ENCODE measurements at regions not wholly inside any gene's neighbourhood (a gene's known extent, or its start where the extent isn't known, plus 50 kb on each side); places are given as distances from the start of the nearest gene placed in this dataset.

DNA sequence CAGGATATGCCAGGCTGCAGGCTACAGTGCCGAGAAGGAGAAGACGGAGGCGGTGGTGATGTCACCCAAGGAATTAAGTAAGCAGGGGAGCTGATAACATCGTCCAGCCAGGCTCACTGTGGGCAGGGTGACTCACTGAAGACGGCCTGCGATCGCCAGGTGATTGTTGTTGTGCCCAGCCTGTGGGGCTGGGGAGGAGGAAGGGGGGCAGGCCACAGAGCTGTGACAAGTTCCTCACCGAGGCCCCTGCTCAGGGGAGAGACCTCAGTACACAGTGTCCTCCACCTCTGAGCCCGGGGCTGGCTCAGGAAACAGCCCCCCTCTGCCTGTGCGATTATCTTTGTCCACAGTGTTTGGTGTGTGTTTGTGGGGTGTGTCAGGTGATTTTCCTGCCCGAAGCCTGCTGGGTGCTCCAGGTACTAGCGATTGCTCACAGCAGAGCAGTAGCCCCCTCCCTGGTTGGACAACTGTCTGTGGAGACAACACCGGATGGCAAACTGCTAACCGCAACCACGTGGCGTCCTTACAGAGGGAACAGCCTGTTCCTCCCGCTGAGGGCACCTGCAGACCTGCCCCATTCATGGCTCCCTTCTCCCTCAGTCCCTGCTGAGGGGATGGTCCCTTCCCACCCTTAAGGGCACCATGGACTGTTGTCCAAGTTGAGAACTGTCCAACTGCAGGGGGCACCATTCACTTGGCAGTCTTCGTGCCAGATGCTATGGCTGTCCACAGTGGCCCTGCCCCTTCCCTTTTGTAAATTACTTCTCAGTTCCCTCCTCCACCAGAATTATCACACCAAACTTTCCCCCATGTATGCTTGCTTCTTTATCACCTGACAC lies 95.1 kb downstream of the ZFP36L2 start:
- peak; percentile 94 to 97 for DNase-seq
- intact Hi-C loops (cut with micrococcal nuclease; ENCODE audit: unreplicated experiment) = loop anchor here (1.0 to 10.0 kb wide), 15 partner anchors 38 to 414 kb away; no protein-coding TSS in a partner anchor
- no peaks in the 10 kb centered on the region for H4K20me1 ChIP-seq (ENCODE audit: insufficient read depth)
- TF ChIP-seq, protein P1, sequence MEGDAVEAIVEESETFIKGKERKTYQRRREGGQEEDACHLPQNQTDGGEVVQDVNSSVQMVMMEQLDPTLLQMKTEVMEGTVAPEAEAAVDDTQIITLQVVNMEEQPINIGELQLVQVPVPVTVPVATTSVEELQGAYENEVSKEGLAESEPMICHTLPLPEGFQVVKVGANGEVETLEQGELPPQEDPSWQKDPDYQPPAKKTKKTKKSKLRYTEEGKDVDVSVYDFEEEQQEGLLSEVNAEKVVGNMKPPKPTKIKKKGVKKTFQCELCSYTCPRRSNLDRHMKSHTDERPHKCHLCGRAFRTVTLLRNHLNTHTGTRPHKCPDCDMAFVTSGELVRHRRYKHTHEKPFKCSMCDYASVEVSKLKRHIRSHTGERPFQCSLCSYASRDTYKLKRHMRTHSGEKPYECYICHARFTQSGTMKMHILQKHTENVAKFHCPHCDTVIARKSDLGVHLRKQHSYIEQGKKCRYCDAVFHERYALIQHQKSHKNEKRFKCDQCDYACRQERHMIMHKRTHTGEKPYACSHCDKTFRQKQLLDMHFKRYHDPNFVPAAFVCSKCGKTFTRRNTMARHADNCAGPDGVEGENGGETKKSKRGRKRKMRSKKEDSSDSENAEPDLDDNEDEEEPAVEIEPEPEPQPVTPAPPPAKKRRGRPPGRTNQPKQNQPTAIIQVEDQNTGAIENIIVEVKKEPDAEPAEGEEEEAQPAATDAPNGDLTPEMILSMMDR (conservative IDR thresholded peaks at IDR 0.05) = peak; percentile 88
- no peak for TF ChIP-seq EZH2 (IDR thresholded peaks at IDR 0.05; ENCODE audit: low read depth)
- H3K36me3 ChIP-seq (ENCODE audit: low read depth) = no peaks in the 10 kb centered on the region
- no peaks in the 10 kb centered on the region for H3K27me3 ChIP-seq (ENCODE audit: insufficient read depth, low read depth)
- CTCF ChIA-PET = interaction anchor here (0.5 to 1.0 kb wide), 2 partner anchors 86 to 98 kb away, joined by 3 to 10 read pairs; no protein-coding TSS in a partner anchor
- H3K9me2 ChIP-seq (ENCODE audit: insufficient read depth) = no peaks in the 10 kb centered on the region
- H3K9me3 ChIP-seq (ENCODE audit: insufficient read depth, low read depth) = no peaks in the 10 kb centered on the region
- peak overlapping the region; percentile 22; the same call in 1 of the 2 replicates for H3K4me3 ChIP-seq
- no TSS peak for BruUV-seq (replicated peaks)
- peaks cover 29% of the 10 kb centered on the region; the same call in 1 of the 2 replicates for H3F3A ChIP-seq (ENCODE audit: insufficient read depth, low read depth)
- H3K27ac ChIP-seq = peak overlapping the region; percentile 66
- H3K4me1 ChIP-seq (replicated peaks; ENCODE audit: insufficient read depth) = peaks cover 55% of the 10 kb centered on the region
- POLR2A ChIA-PET (ENCODE audit: unreplicated experiment) = interaction anchor here (0.6 to 0.7 kb wide), 3 partner anchors 27 to 156 kb away, joined by 3 to 9 read pairs (median 3); no protein-coding TSS in a partner anchor
- peak overlapping the region; percentile 66 for H3K4me2 ChIP-seq
- H3K79me2 ChIP-seq (ENCODE audit: low read depth) = no peaks in the 10 kb centered on the region
- H2AFZ ChIP-seq = peak overlapping the region; percentile 18; the same call in 1 of the 2 replicates

DNA sequence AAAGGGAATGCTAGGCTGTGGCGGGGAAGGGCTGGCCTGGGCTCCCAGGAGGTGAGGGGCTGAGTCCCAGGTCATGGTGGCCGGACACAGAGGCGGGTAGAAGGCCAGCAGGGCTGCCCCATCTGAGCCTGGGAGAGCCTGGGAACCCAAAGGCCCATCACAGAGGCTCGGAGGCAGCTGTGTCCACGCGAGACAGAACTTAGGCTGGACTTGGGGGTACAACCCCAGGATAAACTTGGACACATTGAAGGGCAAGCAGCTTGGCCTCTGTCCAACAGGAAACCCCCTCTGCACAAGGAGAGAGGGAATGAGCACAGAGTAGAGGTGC lies 95.9 kb downstream of the ZFP36L2 start:
- ChIA-PET CTCF (interaction anchor here (1.0 kb wide), 1 partner anchor 99 kb away, joined by 3 read pairs; no protein-coding TSS in a partner anchor), POLR2A (ENCODE audit: unreplicated experiment) (interaction anchor here (0.6 kb wide), 1 partner anchor 155 kb away, joined by 3 read pairs; no protein-coding TSS in a partner anchor)
- no peaks in the 10 kb centered on the region for H3K9me3 ChIP-seq (ENCODE audit: insufficient read depth, low read depth)
- no peak overlapping the region for H3K4me3 ChIP-seq
- intact Hi-C loops (cut with micrococcal nuclease; ENCODE audit: unreplicated experiment) = loop anchor here (5.0 to 10.0 kb wide), 2 partner anchors 337 to 414 kb away; no protein-coding TSS in a partner anchor
- DNase-seq = no peak
- peak overlapping the region; percentile 66 for H3K4me2 ChIP-seq
- H3F3A ChIP-seq (ENCODE audit: insufficient read depth, low read depth) = peaks cover 29% of the 10 kb centered on the region; the same call in 1 of the 2 replicates
- no peaks in the 10 kb centered on the region for H3K27me3 ChIP-seq (ENCODE audit: insufficient read depth, low read depth)
- no peaks in the 10 kb centered on the region for H3K79me2 ChIP-seq (ENCODE audit: low read depth)
- H3K4me1 ChIP-seq (replicated peaks; ENCODE audit: insufficient read depth) = peaks cover 55% of the 10 kb centered on the region
- no TSS peak for BruUV-seq (replicated peaks)
- H3K9me2 ChIP-seq (ENCODE audit: insufficient read depth) = no peaks in the 10 kb centered on the region
- H3K36me3 ChIP-seq (ENCODE audit: low read depth) = no peaks in the 10 kb centered on the region
- TF ChIP-seq EZH2 (IDR thresholded peaks at IDR 0.05; ENCODE audit: low read depth) = no peak
- TF ChIP-seq, protein P1 (conservative IDR thresholded peaks at IDR 0.05) = no peak
- no peak overlapping the region for H2AFZ ChIP-seq
- no peaks in the 10 kb centered on the region for H4K20me1 ChIP-seq (ENCODE audit: insufficient read depth)
- H3K27ac ChIP-seq = peak overlapping the region; percentile 66

DNA sequence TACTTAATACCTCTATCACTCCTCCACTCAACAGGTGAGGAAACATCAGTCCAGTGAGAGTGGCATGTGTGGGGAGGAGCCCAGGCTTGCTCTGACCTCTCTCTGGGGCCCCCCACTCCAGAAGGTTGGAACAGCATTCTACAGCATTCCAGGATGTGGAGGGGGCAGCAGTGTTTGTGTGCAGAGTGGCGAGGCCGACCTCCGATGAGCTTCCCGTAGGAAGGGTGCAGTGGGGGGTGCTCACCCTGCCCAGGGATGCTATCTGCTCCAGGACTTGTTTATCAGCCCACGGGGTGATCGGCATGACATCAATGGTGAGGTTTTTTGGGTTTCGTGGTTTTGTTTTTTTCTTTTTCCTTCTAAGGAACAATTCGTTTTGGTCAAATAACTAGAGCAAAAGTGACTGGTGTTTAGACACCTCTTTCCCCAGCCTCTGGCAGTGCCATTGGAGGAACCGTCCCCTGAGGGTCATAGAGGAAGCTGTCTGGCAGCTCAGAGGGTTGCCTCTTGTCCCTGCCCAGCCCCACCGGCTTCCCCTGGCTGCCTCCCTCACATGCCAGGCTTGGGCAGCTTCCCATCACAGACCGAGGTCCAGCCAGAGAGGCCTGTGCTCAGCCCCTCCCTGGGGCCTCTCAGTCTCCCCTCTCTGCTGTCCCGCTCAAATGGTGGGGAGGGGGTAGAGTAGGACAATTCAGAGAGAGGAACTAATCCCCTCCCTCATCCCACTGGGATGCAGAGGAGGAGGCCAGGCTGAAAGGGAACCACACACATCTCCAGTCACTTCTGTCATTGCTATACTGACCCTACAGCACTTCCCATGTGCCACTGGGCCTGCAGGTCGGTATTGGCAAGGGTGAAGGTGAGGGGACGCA lies 96.5 kb downstream of the ZFP36L2 start:
- CTCF ChIA-PET = interaction anchor here (0.6 to 0.9 kb wide), 2 partner anchors 99 to 301 kb away, joined by 3 read pairs; no protein-coding TSS in a partner anchor
- no peaks in the 10 kb centered on the region for H3K9me3 ChIP-seq (ENCODE audit: insufficient read depth, low read depth)
- no peaks in the 10 kb centered on the region for H3K79me2 ChIP-seq (ENCODE audit: low read depth)
- no peaks in the 10 kb centered on the region for H3K36me3 ChIP-seq (ENCODE audit: low read depth)
- H2AFZ ChIP-seq = no peak overlapping the region
- peak overlapping the region; percentile 66 for H3K4me2 ChIP-seq
- POLR2A ChIA-PET (ENCODE audit: unreplicated experiment) = interaction anchor here (0.6 to 0.7 kb wide), 2 partner anchors 56 to 103 kb away, joined by 3 read pairs; no protein-coding TSS in a partner anchor
- H4K20me1 ChIP-seq (ENCODE audit: insufficient read depth) = no peaks in the 10 kb centered on the region
- no TSS peak for BruUV-seq (replicated peaks)
- no peaks in the 10 kb centered on the region for H3K9me2 ChIP-seq (ENCODE audit: insufficient read depth)
- H3K27ac ChIP-seq = peak overlapping the region; percentile 66; the same call in 1 of the 2 replicates
- peak in 1 of 2 experiments; percentile 49 for DNase-seq
- no peaks in the 10 kb centered on the region for H3K27me3 ChIP-seq (ENCODE audit: insufficient read depth, low read depth)
- intact Hi-C loops (cut with micrococcal nuclease; ENCODE audit: unreplicated experiment) = loop anchor here (5.0 to 10.0 kb wide), 2 partner anchors 337 to 415 kb away; no protein-coding TSS in a partner anchor
- TF ChIP-seq, protein P1 (conservative IDR thresholded peaks at IDR 0.05) = no peak
- TF ChIP-seq EZH2 (IDR thresholded peaks at IDR 0.05; ENCODE audit: low read depth) = no peak
- peaks cover 55% of the 10 kb centered on the region for H3K4me1 ChIP-seq (replicated peaks; ENCODE audit: insufficient read depth)
- H3K4me3 ChIP-seq = no peak overlapping the region
- peaks cover 29% of the 10 kb centered on the region; the same call in 1 of the 2 replicates for H3F3A ChIP-seq (ENCODE audit: insufficient read depth, low read depth)

Measured in PC-9 (cell line).